SU-DHL-6 (cell line): ENCODE measurements at regions not wholly inside any gene's neighbourhood (a gene's known extent, or its start where the extent isn't known, plus 50 kb on each side); places are given as distances from the start of the nearest gene placed in this dataset.

Experiments used
- H2AFZ ChIP-seq: fragments of 200-600 bp; sonication (generic); 2 replicates; pipeline ENCODE4 v1.6.1; 2014; ENCODE audit warnings: low read depth, mild to moderate bottlenecking, moderate library complexity, mixed read lengths, antibody characterized with exemption, low read length; ENCODE audit not compliant: severe bottlenecking
- H3F3A ChIP-seq: fragments of 200-600 bp; shearing (Covaris generic); 2 replicates; pipeline ENCODE4 v1.6.0; 2016; ENCODE audit warnings: antibody characterized with exemption, mild to moderate bottlenecking; ENCODE audit not compliant: insufficient read depth
- H3K27ac ChIP-seq: fragments of 200-600 bp; sonication (generic); 2 replicates; pipeline ENCODE4 v1.5.1; 2016; ENCODE audit warnings: low read depth, mild to moderate bottlenecking, low read length, moderate library complexity, mixed read lengths
- H3K27me3 ChIP-seq: fragments of 200-600 bp; sonication (generic), shearing (Covaris generic); 2 replicates; pipeline ENCODE4 v1.6.0; 2014; ENCODE audit warnings: mild to moderate bottlenecking, low read length
- H3K36me3 ChIP-seq: fragments of 200-600 bp; sonication (generic); 2 replicates; pipeline ENCODE4 v1.6.1; 2014; ENCODE audit warnings: mild to moderate bottlenecking, low read length, mixed read lengths
- H3K4me2 ChIP-seq: fragments of 300-600, 200-600 bp; shearing (Covaris generic), sonication (generic); 2 replicates; pipeline ENCODE4 v1.6.0; 2014; ENCODE audit warnings: low read length, low read depth, mild to moderate bottlenecking; ENCODE audit not compliant: poor library complexity, severe bottlenecking
- H3K4me3 ChIP-seq: fragments of 200-600 bp; sonication (generic); 2 replicates; pipeline ENCODE4 v1.5.1; 2014; ENCODE audit warnings: antibody characterized with exemption, low read length, mild to moderate bottlenecking, mixed read lengths; ENCODE audit not compliant: insufficient read depth, poor library complexity, severe bottlenecking
- H3K79me2 ChIP-seq: fragments of 200-600 bp; sonication (generic); 2 replicates; pipeline ENCODE4 v1.6.1; 2014; ENCODE audit warnings: mild to moderate bottlenecking, low read length, moderate library complexity; ENCODE audit not compliant: insufficient read depth
- H3K9ac ChIP-seq: fragments of 200-600 bp; sonication (generic); 2 replicates; pipeline ENCODE4 v1.7.0; 2014; ENCODE audit warnings: mild to moderate bottlenecking, low read length
- H3K9me2 ChIP-seq: fragments of 200-600 bp; sonication (generic); replicated peaks from 2 replicates; pipeline ENCODE4 v1.6.1; 2014; ENCODE audit warnings: low read length; ENCODE audit not compliant: insufficient read depth
- H3K9me3 ChIP-seq: fragments of 200-600 bp; sonication (generic); 2 replicates; pipeline ENCODE4 v1.6.1; 2014; ENCODE audit warnings: low read length, mixed read lengths; ENCODE audit not compliant: insufficient read depth
- H4K20me1 ChIP-seq: fragments of 200-600 bp; sonication (generic); 2 replicates; pipeline ENCODE4 v1.6.1; 2014; ENCODE audit warnings: low read depth, mild to moderate bottlenecking, antibody characterized with exemption, low read length, moderate library complexity, mixed read lengths
- EZH2phosphoT487 ChIP-seq: fragments of 200-600 bp; sonication (generic), shearing (Covaris generic); conservative IDR thresholded peaks from 2 replicates; pipeline ENCODE4 v1.6.1; 2018; ENCODE audit warnings: mild to moderate bottlenecking, antibody characterized with exemption, low read length, moderate library complexity, mixed read lengths
- TF ChIP-seq, protein P1 (sequence below): fragments of 200-600 bp; sonication (generic); IDR thresholded peaks from one replicate; pipeline ENCODE4 v1.5.1; 2017; ENCODE audit warnings: antibody characterized with exemption, mild to moderate bottlenecking, low read length, moderate library complexity; ENCODE audit not compliant: insufficient read depth, poor library complexity, severe bottlenecking

DNA sequence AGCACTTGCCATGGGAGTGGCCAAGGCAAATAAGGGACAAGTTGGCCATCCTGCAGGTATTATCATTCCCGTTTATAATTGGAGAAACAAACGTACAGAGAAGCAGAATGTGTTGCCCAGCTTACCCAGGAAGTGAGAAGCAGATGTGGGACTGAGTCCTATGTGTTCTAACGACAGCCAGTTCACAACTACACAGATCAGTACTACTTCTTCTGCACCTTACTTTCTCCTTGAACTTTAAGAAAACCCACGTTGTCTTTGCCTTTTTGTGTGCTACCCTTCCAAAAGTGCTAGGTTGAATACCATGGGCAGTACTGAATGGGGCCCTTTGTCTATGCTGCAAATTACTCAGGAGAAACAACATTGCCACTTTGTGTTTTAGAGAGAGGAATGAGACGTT, 62.8 kb upstream of the BLID start:
- Histone ChIP-seq H3K9me3 (no peaks in the 10 kb centered on the region), H2AFZ (no peak overlapping the region), H3F3A (no peaks in the 10 kb centered on the region), H4K20me1 (no peaks in the 10 kb centered on the region), H3K4me2 (no peak overlapping the region), H3K27ac (no peak overlapping the region), H3K9me2 (no peaks in the 10 kb centered on the region), H3K36me3 (no peaks in the 10 kb centered on the region), H3K79me2 (no peaks in the 10 kb centered on the region), H3K4me3 (no peak overlapping the region), H3K9ac (no peak overlapping the region), H3K27me3 (no peaks in the 10 kb centered on the region)
- TF ChIP-seq, protein P1, sequence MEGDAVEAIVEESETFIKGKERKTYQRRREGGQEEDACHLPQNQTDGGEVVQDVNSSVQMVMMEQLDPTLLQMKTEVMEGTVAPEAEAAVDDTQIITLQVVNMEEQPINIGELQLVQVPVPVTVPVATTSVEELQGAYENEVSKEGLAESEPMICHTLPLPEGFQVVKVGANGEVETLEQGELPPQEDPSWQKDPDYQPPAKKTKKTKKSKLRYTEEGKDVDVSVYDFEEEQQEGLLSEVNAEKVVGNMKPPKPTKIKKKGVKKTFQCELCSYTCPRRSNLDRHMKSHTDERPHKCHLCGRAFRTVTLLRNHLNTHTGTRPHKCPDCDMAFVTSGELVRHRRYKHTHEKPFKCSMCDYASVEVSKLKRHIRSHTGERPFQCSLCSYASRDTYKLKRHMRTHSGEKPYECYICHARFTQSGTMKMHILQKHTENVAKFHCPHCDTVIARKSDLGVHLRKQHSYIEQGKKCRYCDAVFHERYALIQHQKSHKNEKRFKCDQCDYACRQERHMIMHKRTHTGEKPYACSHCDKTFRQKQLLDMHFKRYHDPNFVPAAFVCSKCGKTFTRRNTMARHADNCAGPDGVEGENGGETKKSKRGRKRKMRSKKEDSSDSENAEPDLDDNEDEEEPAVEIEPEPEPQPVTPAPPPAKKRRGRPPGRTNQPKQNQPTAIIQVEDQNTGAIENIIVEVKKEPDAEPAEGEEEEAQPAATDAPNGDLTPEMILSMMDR = no peak
- no peak for TF ChIP-seq EZH2phosphoT487

DNA sequence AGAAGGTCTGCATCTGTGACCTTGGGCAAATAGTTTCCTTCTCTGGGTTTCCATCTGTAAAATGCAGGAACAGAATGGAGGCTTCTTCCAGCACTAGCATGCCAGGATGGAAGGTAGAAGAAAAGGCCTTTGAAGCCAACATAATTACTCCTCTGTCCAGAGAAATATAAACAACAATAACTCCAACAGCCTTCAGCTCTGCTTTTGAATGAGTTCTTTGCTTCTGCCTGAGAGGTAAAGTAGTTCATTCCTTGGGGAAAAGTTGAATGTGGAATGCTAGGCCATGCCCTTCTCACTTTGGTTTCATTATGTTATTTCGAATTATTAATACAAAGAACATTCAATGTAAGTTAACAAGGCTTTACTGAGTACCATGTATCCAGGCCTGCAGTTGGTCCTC, 61.2 kb upstream of the BLID start:
- no peaks in the 10 kb centered on the region for H3F3A ChIP-seq
- no peaks in the 10 kb centered on the region for H3K9me3 ChIP-seq
- H3K27me3 ChIP-seq = no peaks in the 10 kb centered on the region
- no peak overlapping the region for H3K4me3 ChIP-seq
- H2AFZ ChIP-seq = no peak overlapping the region
- no peak overlapping the region for H3K9ac ChIP-seq
- no peak overlapping the region for H3K27ac ChIP-seq
- no peaks in the 10 kb centered on the region for H4K20me1 ChIP-seq
- H3K36me3 ChIP-seq = no peaks in the 10 kb centered on the region
- no peaks in the 10 kb centered on the region for H3K79me2 ChIP-seq
- no peak for TF ChIP-seq EZH2phosphoT487
- TF ChIP-seq, protein P1 = no peak
- H3K9me2 ChIP-seq = no peaks in the 10 kb centered on the region
- H3K4me2 ChIP-seq = no peak overlapping the region

DNA sequence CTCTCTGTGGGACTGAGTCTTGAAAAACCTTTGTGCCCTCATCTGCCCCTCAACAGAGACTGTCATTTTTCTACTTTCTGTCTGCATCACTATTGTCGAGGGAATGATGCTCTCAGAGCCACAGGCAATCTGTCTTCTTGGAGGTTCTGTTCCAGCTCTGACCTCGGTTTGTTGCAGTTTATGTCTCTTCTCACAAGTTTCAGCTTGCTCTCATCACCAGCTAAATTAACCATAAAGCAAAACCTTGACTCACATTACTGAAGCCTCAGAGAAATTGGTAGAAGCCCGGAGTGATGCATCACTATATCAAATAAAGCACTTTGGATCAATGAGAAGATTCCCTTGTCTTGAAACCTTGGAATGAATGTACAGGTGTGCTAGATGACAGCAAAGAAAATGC, 60.6 kb upstream of the BLID start:
- Histone ChIP-seq H3K79me2 (no peaks in the 10 kb centered on the region), H3K9me3 (no peaks in the 10 kb centered on the region), H3K9ac (no peak overlapping the region), H3K4me3 (no peak overlapping the region), H3F3A (no peaks in the 10 kb centered on the region), H2AFZ (no peak overlapping the region), H3K9me2 (no peaks in the 10 kb centered on the region), H3K4me2 (no peak overlapping the region), H4K20me1 (no peaks in the 10 kb centered on the region), H3K27me3 (no peaks in the 10 kb centered on the region), H3K27ac (no peak overlapping the region), H3K36me3 (no peaks in the 10 kb centered on the region)
- no peak for TF ChIP-seq EZH2phosphoT487
- TF ChIP-seq, protein P1 = no peak

DNA sequence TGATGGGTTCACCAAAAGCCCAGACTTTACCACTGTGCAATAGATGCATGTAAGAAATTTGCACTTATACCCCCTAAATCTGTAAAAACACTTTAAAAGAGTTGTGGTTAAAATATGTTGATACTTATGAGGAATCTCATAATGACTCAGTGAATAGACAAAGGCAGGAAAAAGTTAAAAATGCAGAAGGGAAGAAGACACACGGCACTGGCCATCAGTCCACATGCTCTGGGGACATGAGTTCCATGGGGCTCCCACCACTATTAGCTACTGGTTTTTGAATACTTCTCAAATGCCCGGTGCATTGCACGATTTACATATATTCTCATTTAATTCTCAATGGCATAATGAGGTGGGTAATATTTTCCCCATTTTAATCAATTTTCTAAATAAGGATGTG, 59.3 kb upstream of the BLID start:
- H3K27ac ChIP-seq = no peak overlapping the region
- no peak overlapping the region for H3K9ac ChIP-seq
- H2AFZ ChIP-seq = no peak overlapping the region
- H3K36me3 ChIP-seq = no peaks in the 10 kb centered on the region
- H3K4me2 ChIP-seq = no peak overlapping the region
- H3K9me2 ChIP-seq = no peaks in the 10 kb centered on the region
- H3K9me3 ChIP-seq = no peaks in the 10 kb centered on the region
- no peaks in the 10 kb centered on the region for H3F3A ChIP-seq
- H3K79me2 ChIP-seq = no peaks in the 10 kb centered on the region
- no peaks in the 10 kb centered on the region for H3K27me3 ChIP-seq
- no peaks in the 10 kb centered on the region for H4K20me1 ChIP-seq
- no peak overlapping the region for H3K4me3 ChIP-seq
- TF ChIP-seq, protein P1 = no peak
- TF ChIP-seq EZH2phosphoT487 = no peak
